Kidney glomerular epithelial cell (primary cell): ENCODE measurements at regions not wholly inside any gene's neighbourhood (a gene's known extent, or its start where the extent isn't known, plus 50 kb on each side); places are given as distances from the start of the nearest gene placed in this dataset.
"Not testable (repeated sequence)": the region's sequence is repeated elsewhere in the genome, so short reads cannot be mapped to it uniquely, and the experiment has no call there.

Source experiments
- DNase-seq: peaks from one replicate; lab custom pipeline; 2025; lab: John Stamatoyannopoulos, UW

GRCh38 chr2:107721178-107721577 is 105.5 kb upstream of the RGPD4 start:
- no peak for DNase-seq

GRCh38 chr2:107721586-107721985 is 105.1 kb upstream of the RGPD4 start:
- DNase-seq, result no peak

GRCh38 chr2:107725824-107726223 is 100.9 kb upstream of the RGPD4 start:
- not testable (repeated sequence) for DNase-seq

- no peak for DNase-seq
Observed at GRCh38 chr2:107727318-107727717, 99.4 kb upstream of the RGPD4 start.

- DNase-seq, result no peak
Observed at GRCh38 chr2:107728586-107728985, 98.1 kb upstream of the RGPD4 start.

GRCh38 chr2:107729440-107729839 is 97.3 kb upstream of the RGPD4 start:
- DNase-seq, result no peak

- no peak for DNase-seq
Observed at GRCh38 chr2:107730898-107731297, 95.8 kb upstream of the RGPD4 start.

GRCh38 chr2:107731435-107731834 is 95.3 kb upstream of the RGPD4 start:
- no peak for DNase-seq

GRCh38 chr2:107735201-107735600 is 91.5 kb upstream of the RGPD4 start:
- no peak for DNase-seq

GRCh38 chr2:107737756-107738155 is 88.9 kb upstream of the RGPD4 start:
- DNase-seq, result no peak

- peak; percentile 15 for DNase-seq
Observed at GRCh38 chr2:107738266-107738665, 88.4 kb upstream of the RGPD4 start.

- no peak for DNase-seq
Observed at GRCh38 chr2:107740300-107740699, 86.4 kb upstream of the RGPD4 start.

GRCh38 chr2:107742460-107743027 is 84.1 kb upstream of the RGPD4 start:
- no peak for DNase-seq

- DNase-seq, result no peak
Observed at GRCh38 chr2:107743274-107743673, 83.4 kb upstream of the RGPD4 start.

- no peak for DNase-seq
Observed at GRCh38 chr2:107745100-107745499, 81.6 kb upstream of the RGPD4 start.

GRCh38 chr2:107746552-107747198 is 80.0 kb upstream of the RGPD4 start:
- not testable (repeated sequence) for DNase-seq

- DNase-seq, result not testable (repeated sequence)
Observed at GRCh38 chr2:107747199-107747963, 79.3 kb upstream of the RGPD4 start.

- no peak for DNase-seq
Observed at GRCh38 chr2:107747964-107748583, 78.6 kb upstream of the RGPD4 start.

- no peak for DNase-seq
Observed at GRCh38 chr2:107751936-107752335, 74.8 kb upstream of the RGPD4 start.

- not testable (repeated sequence) for DNase-seq
Observed at GRCh38 chr2:107753806-107754205, 72.9 kb upstream of the RGPD4 start.

GRCh38 chr2:107757223-107757622 is 69.5 kb upstream of the RGPD4 start:
- DNase-seq, result no peak

- no peak for DNase-seq
Observed at GRCh38 chr2:107760620-107761364, 65.9 kb upstream of the RGPD4 start.
